ENCODE measurements at regions not wholly inside any gene's neighbourhood (a gene's known extent, or its start where the extent isn't known, plus 50 kb on each side); places are given as distances from the start of the nearest gene placed in this dataset.

DNA sequence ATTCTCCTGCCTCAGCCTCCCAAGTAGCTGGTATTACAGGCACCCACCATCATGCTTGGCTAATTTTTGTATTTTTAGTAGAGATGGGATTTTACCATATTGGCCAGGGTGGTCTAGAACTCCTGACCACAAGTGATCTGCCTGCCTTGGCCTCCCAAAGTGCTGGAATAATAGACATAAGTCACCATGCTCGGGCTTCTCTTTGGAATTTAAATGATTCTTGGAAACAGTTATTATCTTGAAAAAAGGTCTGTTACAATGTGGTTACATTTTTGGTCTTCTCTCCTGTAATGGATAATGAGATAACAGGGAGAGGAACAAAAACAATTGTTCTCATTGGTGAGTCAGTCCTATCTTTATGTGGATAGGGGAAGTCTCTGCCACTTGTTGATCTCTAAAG lies 59.8 kb upstream of the AADACL2 start:
- TF ChIP-seq, protein P1, sequence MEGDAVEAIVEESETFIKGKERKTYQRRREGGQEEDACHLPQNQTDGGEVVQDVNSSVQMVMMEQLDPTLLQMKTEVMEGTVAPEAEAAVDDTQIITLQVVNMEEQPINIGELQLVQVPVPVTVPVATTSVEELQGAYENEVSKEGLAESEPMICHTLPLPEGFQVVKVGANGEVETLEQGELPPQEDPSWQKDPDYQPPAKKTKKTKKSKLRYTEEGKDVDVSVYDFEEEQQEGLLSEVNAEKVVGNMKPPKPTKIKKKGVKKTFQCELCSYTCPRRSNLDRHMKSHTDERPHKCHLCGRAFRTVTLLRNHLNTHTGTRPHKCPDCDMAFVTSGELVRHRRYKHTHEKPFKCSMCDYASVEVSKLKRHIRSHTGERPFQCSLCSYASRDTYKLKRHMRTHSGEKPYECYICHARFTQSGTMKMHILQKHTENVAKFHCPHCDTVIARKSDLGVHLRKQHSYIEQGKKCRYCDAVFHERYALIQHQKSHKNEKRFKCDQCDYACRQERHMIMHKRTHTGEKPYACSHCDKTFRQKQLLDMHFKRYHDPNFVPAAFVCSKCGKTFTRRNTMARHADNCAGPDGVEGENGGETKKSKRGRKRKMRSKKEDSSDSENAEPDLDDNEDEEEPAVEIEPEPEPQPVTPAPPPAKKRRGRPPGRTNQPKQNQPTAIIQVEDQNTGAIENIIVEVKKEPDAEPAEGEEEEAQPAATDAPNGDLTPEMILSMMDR (conservative IDR thresholded peaks at IDR 0.05 in 1 of 2, IDR thresholded peaks at IDR 0.05 in 1 of 2; ENCODE audit: extremely low read depth in 1 of 2, insufficient read depth in 1 of 2, low read depth in 1 of 2, low read length in 2 of 2), result no peak
- no peak for TF ChIP-seq EZH2 (IDR thresholded peaks at IDR 0.05; ENCODE audit: borderline replicate concordance, low read length)
